HFF-Myc (cell line): ENCODE measurements at regions not wholly inside any gene's neighbourhood (a gene's known extent, or its start where the extent isn't known, plus 50 kb on each side); places are given as distances from the start of the nearest gene placed in this dataset.

Experiments used
- DNase-seq: peaks from one replicate; pipeline ENCODE4 v3.0.0-alpha.2; 2011; ENCODE audit warnings: low read depth; ENCODE audit errors: extremely low read depth
- H3K4me3 ChIP-seq: replicated peaks from 2 replicates; pipeline ENCODE4 v1.5.1; 2011; ENCODE audit warnings: low read depth, mild to moderate bottlenecking, control low read depth, low read length
- CTCF ChIP-seq: IDR thresholded peaks from 2 replicates; pipeline ENCODE4 v1.5.1; 2012; ENCODE audit warnings: mild to moderate bottlenecking, low read depth, low read length, control low read depth; ENCODE audit errors: missing control alignments

- DNase-seq, result no peak
- TF ChIP-seq CTCF, result no peak
- no peak overlapping the region for H3K4me3 ChIP-seq
Measured at GRCh38 chr3:147903026-147903425, 493.9 kb downstream of the ZIC1 start.

- H3K4me3 ChIP-seq, result no peak overlapping the region
- no peak for DNase-seq
- no peak for TF ChIP-seq CTCF
Measured at GRCh38 chr3:147904421-147904820, 495.3 kb downstream of the ZIC1 start.

- DNase-seq, result no peak
- H3K4me3 ChIP-seq, result no peak overlapping the region
- TF ChIP-seq CTCF, result no peak
Measured at GRCh38 chr3:147906285-147906684, 497.1 kb downstream of the ZIC1 start.

- no peak for TF ChIP-seq CTCF
- no peak overlapping the region for H3K4me3 ChIP-seq
- no peak for DNase-seq
Measured at GRCh38 chr3:147914532-147914931, 505.4 kb downstream of the ZIC1 start.

- DNase-seq, result no peak
- H3K4me3 ChIP-seq, result no peak overlapping the region
- no peak for TF ChIP-seq CTCF
Measured at GRCh38 chr3:147915057-147915456, 505.9 kb downstream of the ZIC1 start.

GRCh38 chr3:147919496-147919895 is 510.3 kb downstream of the ZIC1 start:
- H3K4me3 ChIP-seq, result no peak overlapping the region
- no peak for DNase-seq
- TF ChIP-seq CTCF, result no peak

- DNase-seq, result no peak
Measured at GRCh38 chr3:147921051-147921450, 511.9 kb downstream of the ZIC1 start.

More at GRCh38 chr3:147921051-147921450, 511.9 kb downstream of the ZIC1 start:
- no peak for TF ChIP-seq CTCF
- no peak overlapping the region for H3K4me3 ChIP-seq
